CD4-positive, alpha-beta T cell (primary cell): ENCODE measurements at regions not wholly inside any gene's neighbourhood (a gene's known extent, or its start where the extent isn't known, plus 50 kb on each side); places are given as distances from the start of the nearest gene placed in this dataset.
A peak's percentile ranks its signal among the peaks of the same experiment; 100 is the strongest.

Experiments used
- ATAC-seq: fragments of 200-7000 bp; cut with Tn5 transposase; one replicate; pipeline ENCODE4 v1.10.0; 2022; ENCODE audit warnings: mild to moderate bottlenecking; ENCODE audit not compliant: poor library complexity
- CTCF ChIA-PET: fragments of 350-600 bp; sonication (Branson Sonifier 250); formaldehyde crosslinking; loops from one replicate; lab custom pipeline; 2021; ENCODE audit warnings: antibody characterized with exemption, inconsistent platforms; lab: Charles Lee
- POLR2A ChIA-PET: fragments of 350-600 bp; sonication (Branson Sonifier 250); formaldehyde crosslinking; loops from one replicate; lab custom pipeline; 2021; ENCODE audit warnings: antibody characterized with exemption, inconsistent platforms; lab: Charles Lee
- DNase-seq, 14 experiments: peaks; one replicate each; pipeline ENCODE4 v3.0.0-alpha.2; 2013 to 2020; ENCODE audit warnings: mixed read lengths in 2 of 14
- H3K27ac ChIP-seq, 2 donors: one replicate each; pipeline versions ENCODE4 v1.5.1 to v1.7.0; 2013; ENCODE audit warnings: low read length in 2 of 2, low read depth in 1 of 2, mild to moderate bottlenecking in 1 of 2
- H3K27me3 ChIP-seq, 2 experiments: 1 replicate in 1 of 2; 2 replicates in 1 of 2; pipeline versions ENCODE4 v1.6.1 to v1.7.0; 2013; ENCODE audit warnings: low read length in 2 of 2, control low read depth in 1 of 2, mild to moderate bottlenecking in 1 of 2, moderate library complexity in 1 of 2; ENCODE audit not compliant: insufficient read depth in 2 of 2, control insufficient read depth in 1 of 2
- H3K36me3 ChIP-seq: one replicate; pipeline ENCODE4 v1.6.1; 2013; ENCODE audit warnings: low read length, control low read depth; ENCODE audit not compliant: insufficient read depth
- H3K4me1 ChIP-seq: one replicate; pipeline ENCODE4 v1.6.1; 2013; ENCODE audit warnings: low read length, control low read depth; ENCODE audit not compliant: insufficient read depth
- H3K4me3 ChIP-seq: one replicate; pipeline ENCODE4 v1.5.1; 2013; ENCODE audit warnings: mild to moderate bottlenecking, low read length, moderate library complexity
- H3K9me3 ChIP-seq, 2 experiments: 1 replicate in 1 of 2; 2 replicates in 1 of 2; pipeline versions ENCODE4 v1.6.1 to v1.7.0; 2013; ENCODE audit warnings: low read length in 2 of 2, mild to moderate bottlenecking in 2 of 2, control low read depth in 1 of 2, moderate library complexity in 1 of 2; ENCODE audit not compliant: control insufficient read depth in 1 of 2, insufficient read depth in 1 of 2
- H3K27ac Mint-ChIP-seq: one replicate; pipeline ENCODE4 v1.8.0; 2020; ENCODE audit warnings: mixed read lengths
- H3K27me3 Mint-ChIP-seq: one replicate; pipeline ENCODE4 v1.8.0; 2021; ENCODE audit warnings: mixed read lengths
- H3K36me3 Mint-ChIP-seq: one replicate; pipeline ENCODE4 v1.8.0; 2021; ENCODE audit warnings: low read depth, mixed read lengths
- H3K4me1 Mint-ChIP-seq: one replicate; pipeline ENCODE4 v1.8.0; 2021; ENCODE audit warnings: low read depth, mixed read lengths
- H3K4me3 Mint-ChIP-seq: one replicate; pipeline ENCODE4 v1.8.0; 2020; ENCODE audit warnings: mild to moderate bottlenecking, mixed read lengths
- H3K9me3 Mint-ChIP-seq: one replicate; pipeline ENCODE4 v1.8.0; 2020; ENCODE audit warnings: mixed read lengths
- CTCF ChIP-seq: fragments of 200-600 bp; IDR thresholded peaks from one replicate; pipeline ENCODE4 v1.8.0; 2022; ENCODE audit warnings: antibody characterized with exemption, mild to moderate bottlenecking
- intact Hi-C, 2 experiments: fragments of 100-400 bp; cut with DNase I in 1 of 2; cut with micrococcal nuclease in 1 of 2; formaldehyde crosslinking; loops; one replicate each; pipeline versions ENCODE4 v1.15.1 to v1.9.0; 2023 to 2025; cut with DNase I, micrococcal nuclease

GRCh38 chr11:76288166-76288980 is 82.1 kb upstream of the WNT11 start:
- Histone ChIP-seq H3K27ac (peak overlapping the region; percentile 60 to 81), H3K4me3 (peak overlapping the region; percentile 7), H3K4me1 (peaks cover 37% of the 10 kb centered on the region), H3K36me3 (no peaks in the 10 kb centered on the region), H3K9me3 (peaks cover 0 to 11% of the 10 kb centered on the region in 2 experiments), H3K27me3 (no peaks in the 10 kb centered on the region)
- H3K27me3 Mint-ChIP-seq, result no peaks in the 10 kb centered on the region
- ATAC-seq, result peak; percentile 80
- peak in 12 of 14 experiments; percentile 3 to 53 (median 22) for DNase-seq
- no peak for TF ChIP-seq CTCF
- H3K9me3 Mint-ChIP-seq, result no peaks in the 10 kb centered on the region
- H3K36me3 Mint-ChIP-seq, result no peaks in the 10 kb centered on the region
- ChIA-PET POLR2A (interaction anchor here (1.3 to 2.9 kb wide), 3 partner anchors 51 to 80 kb away, joined by 3 to 17 read pairs (median 7); no protein-coding TSS in a partner anchor), CTCF (no interaction called here)
- H3K27ac Mint-ChIP-seq, result peak overlapping the region; percentile 91
- peak overlapping the region; percentile 75 for H3K4me3 Mint-ChIP-seq
- H3K4me1 Mint-ChIP-seq, result peaks cover 41% of the 10 kb centered on the region
- intact Hi-C loops, result loop anchor here in 1 of 2 experiments (5.0 kb wide), 1 partner anchor 51 kb away; no protein-coding TSS in a partner anchor

- POLR2A ChIA-PET, result interaction anchor here (2.9 kb wide), 1 partner anchor 53 kb away, joined by 17 read pairs; no protein-coding TSS in a partner anchor
- peaks cover 27% of the 10 kb centered on the region for H3K4me1 ChIP-seq
- H3K27me3 Mint-ChIP-seq, result no peaks in the 10 kb centered on the region
- H3K4me1 Mint-ChIP-seq, result peaks cover 32% of the 10 kb centered on the region
- H3K36me3 Mint-ChIP-seq, result no peaks in the 10 kb centered on the region
- H3K9me3 ChIP-seq, result peaks cover 0 to 8% of the 10 kb centered on the region in 2 experiments
- no peak overlapping the region for H3K4me3 ChIP-seq
- no peak for TF ChIP-seq CTCF
- peak overlapping the region; percentile 20 for H3K4me3 Mint-ChIP-seq
- peak overlapping the region; percentile 60 to 81 for H3K27ac ChIP-seq
- H3K27ac Mint-ChIP-seq, result peak overlapping the region; percentile 91
- DNase-seq (no peak), ATAC-seq (no peak)
- no peaks in the 10 kb centered on the region for H3K36me3 ChIP-seq
- no peaks in the 10 kb centered on the region for H3K9me3 Mint-ChIP-seq
- intact Hi-C loops, result loop anchor here in 1 of 2 experiments (5.0 kb wide), 1 partner anchor 50 kb away; no protein-coding TSS in a partner anchor
- CTCF ChIA-PET, result no interaction called here
- no peaks in the 10 kb centered on the region for H3K27me3 ChIP-seq
Measured at GRCh38 chr11:76287227-76287626, 80.9 kb upstream of the WNT11 start.

GRCh38 chr11:76285397-76286104 is 79.2 kb upstream of the WNT11 start:
- ChIA-PET POLR2A (no interaction called here), CTCF (no interaction called here)
- no peak overlapping the region for H3K27ac ChIP-seq
- H3K4me3 ChIP-seq, result no peak overlapping the region
- ATAC-seq (no peak), DNase-seq (no peak)
- Mint-ChIP-seq H3K9me3 (no peaks in the 10 kb centered on the region), H3K27ac (no peak overlapping the region), H3K27me3 (no peaks in the 10 kb centered on the region), H3K4me3 (no peak overlapping the region), H3K4me1 (peaks cover 26% of the 10 kb centered on the region), H3K36me3 (no peaks in the 10 kb centered on the region)
- no peaks in the 10 kb centered on the region for H3K27me3 ChIP-seq
- intact Hi-C loops, result loop anchor here in 1 of 2 experiments (5.0 kb wide), 1 partner anchor 48 kb away; no protein-coding TSS in a partner anchor
- peaks cover 26% of the 10 kb centered on the region for H3K4me1 ChIP-seq
- H3K36me3 ChIP-seq, result no peaks in the 10 kb centered on the region
- no peak for TF ChIP-seq CTCF
- no peaks in the 10 kb centered on the region for H3K9me3 ChIP-seq
